WERI-Rb-1 (cell line): ENCODE measurements at regions not wholly inside any gene's neighbourhood (a gene's known extent, or its start where the extent isn't known, plus 50 kb on each side); places are given as distances from the start of the nearest gene placed in this dataset.

ENCODE experiments used
- DNase-seq: peaks from one replicate; pipeline ENCODE4 v3.0.0-alpha.2; 2020
- H3K27ac ChIP-seq: fragments of 250-450 bp; sonication (Bioruptor Pico); 2 replicates; pipeline ENCODE4 v1.5.1; 2020; ENCODE audit warnings: mild to moderate bottlenecking, moderate library complexity
- H3K27me3 ChIP-seq: fragments of 250-450 bp; sonication (Bioruptor Pico); 2 replicates; pipeline ENCODE4 v1.5.1; 2021; ENCODE audit warnings: mild to moderate bottlenecking, low read depth, moderate library complexity; ENCODE audit not compliant: insufficient read depth, severe bottlenecking
- H3K36me3 ChIP-seq: fragments of 250-450 bp; sonication (Bioruptor Pico); 2 replicates; pipeline ENCODE4 v1.5.1; 2020; ENCODE audit warnings: mild to moderate bottlenecking, moderate library complexity
- H3K4me3 ChIP-seq: 2 replicates; pipeline ENCODE4 v1.5.1; 2011; ENCODE audit warnings: low read depth, mild to moderate bottlenecking, control low read depth, low read length
- H3K9me3 ChIP-seq: fragments of 250-450 bp; sonication (Bioruptor Pico); 2 replicates; pipeline ENCODE4 v1.5.1; 2021; ENCODE audit warnings: mild to moderate bottlenecking, moderate library complexity; ENCODE audit not compliant: severe bottlenecking
- CTCF ChIP-seq: IDR thresholded peaks from 2 replicates; pipeline ENCODE4 v1.5.1; 2011; ENCODE audit warnings: low read depth, mild to moderate bottlenecking, control low read depth, inconsistent platforms, low read length

GRCh38 chr19:5215431-5215830 lies 125.2 kb downstream of the PTPRS start:
- H3K4me3 ChIP-seq: no peak overlapping the region
- no peaks in the 10 kb centered on the region for H3K27me3 ChIP-seq
- no peak overlapping the region for H3K27ac ChIP-seq
- DNase-seq: no peak
- peaks cover 94% of the 10 kb centered on the region for H3K36me3 ChIP-seq
- H3K9me3 ChIP-seq: no peaks in the 10 kb centered on the region
- TF ChIP-seq CTCF: no peak

- Histone ChIP-seq H3K27ac (no peak overlapping the region), H3K9me3 (no peaks in the 10 kb centered on the region), H3K27me3 (no peaks in the 10 kb centered on the region), H3K4me3 (no peak overlapping the region), H3K36me3 (peaks cover 94% of the 10 kb centered on the region)
- no peak for DNase-seq
- TF ChIP-seq CTCF: no peak
These were observed 125.7 kb downstream of the PTPRS start for GRCh38 chr19:5214902-5215301.

- H3K27ac ChIP-seq: no peak overlapping the region
- DNase-seq: no peak
- no peak for TF ChIP-seq CTCF
- H3K36me3 ChIP-seq: peaks cover 94% of the 10 kb centered on the region
- H3K27me3 ChIP-seq: no peaks in the 10 kb centered on the region
- H3K9me3 ChIP-seq: no peaks in the 10 kb centered on the region
- no peak overlapping the region for H3K4me3 ChIP-seq
These were observed 126.2 kb downstream of the PTPRS start for GRCh38 chr19:5214371-5214770.

GRCh38 chr19:5213667-5214066 lies 126.9 kb downstream of the PTPRS start:
- Histone ChIP-seq H3K9me3 (no peaks in the 10 kb centered on the region), H3K27ac (no peak overlapping the region), H3K27me3 (no peaks in the 10 kb centered on the region), H3K4me3 (no peak overlapping the region), H3K36me3 (peaks cover 94% of the 10 kb centered on the region)
- DNase-seq: no peak
- no peak for TF ChIP-seq CTCF

- no peak for TF ChIP-seq CTCF
- Histone ChIP-seq H3K4me3 (no peak overlapping the region), H3K27me3 (no peaks in the 10 kb centered on the region), H3K36me3 (peaks cover 92% of the 10 kb centered on the region), H3K9me3 (no peaks in the 10 kb centered on the region), H3K27ac (no peak overlapping the region)
- no peak for DNase-seq
These were observed 128.5 kb downstream of the PTPRS start for GRCh38 chr19:5212101-5212500.

- H3K36me3 ChIP-seq: peaks cover 88% of the 10 kb centered on the region
- DNase-seq: no peak
- no peaks in the 10 kb centered on the region for H3K27me3 ChIP-seq
- H3K4me3 ChIP-seq: no peak overlapping the region
- H3K9me3 ChIP-seq: no peaks in the 10 kb centered on the region
- no peak for TF ChIP-seq CTCF
- no peak overlapping the region for H3K27ac ChIP-seq
These were observed 129.3 kb downstream of the PTPRS start for GRCh38 chr19:5211217-5211822.
